ENCODE measurements at regions not wholly inside any gene's neighbourhood (a gene's known extent, or its start where the extent isn't known, plus 50 kb on each side); places are given as distances from the start of the nearest gene placed in this dataset.

DNA sequence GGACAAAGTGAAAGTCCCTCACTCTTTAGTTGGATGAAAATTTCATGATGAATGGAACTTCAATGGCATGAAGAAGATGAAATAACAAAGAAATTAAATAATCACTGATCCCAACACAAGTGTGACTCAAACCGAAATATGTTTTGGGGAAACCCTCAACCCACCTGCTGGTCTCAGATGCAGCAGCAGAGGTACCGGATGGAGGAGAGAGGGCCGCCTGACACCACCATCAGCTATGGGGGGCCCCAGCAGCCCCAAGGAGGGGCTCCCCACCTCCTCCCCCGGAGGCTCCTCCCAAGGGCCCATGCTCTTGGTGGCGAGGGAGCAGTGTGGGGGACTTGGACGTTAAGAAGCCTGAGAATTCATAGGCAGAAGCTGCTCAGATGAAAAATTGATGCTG lies 137.2 kb upstream of the ADARB2 start:
- no peak for TF ChIP-seq POLR2A (IDR thresholded peaks at IDR 0.05)
- TF ChIP-seq, protein P1, sequence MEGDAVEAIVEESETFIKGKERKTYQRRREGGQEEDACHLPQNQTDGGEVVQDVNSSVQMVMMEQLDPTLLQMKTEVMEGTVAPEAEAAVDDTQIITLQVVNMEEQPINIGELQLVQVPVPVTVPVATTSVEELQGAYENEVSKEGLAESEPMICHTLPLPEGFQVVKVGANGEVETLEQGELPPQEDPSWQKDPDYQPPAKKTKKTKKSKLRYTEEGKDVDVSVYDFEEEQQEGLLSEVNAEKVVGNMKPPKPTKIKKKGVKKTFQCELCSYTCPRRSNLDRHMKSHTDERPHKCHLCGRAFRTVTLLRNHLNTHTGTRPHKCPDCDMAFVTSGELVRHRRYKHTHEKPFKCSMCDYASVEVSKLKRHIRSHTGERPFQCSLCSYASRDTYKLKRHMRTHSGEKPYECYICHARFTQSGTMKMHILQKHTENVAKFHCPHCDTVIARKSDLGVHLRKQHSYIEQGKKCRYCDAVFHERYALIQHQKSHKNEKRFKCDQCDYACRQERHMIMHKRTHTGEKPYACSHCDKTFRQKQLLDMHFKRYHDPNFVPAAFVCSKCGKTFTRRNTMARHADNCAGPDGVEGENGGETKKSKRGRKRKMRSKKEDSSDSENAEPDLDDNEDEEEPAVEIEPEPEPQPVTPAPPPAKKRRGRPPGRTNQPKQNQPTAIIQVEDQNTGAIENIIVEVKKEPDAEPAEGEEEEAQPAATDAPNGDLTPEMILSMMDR (IDR thresholded peaks at IDR 0.05): no peak
